ENCODE measurements at regions not wholly inside any gene's neighbourhood (a gene's known extent, or its start where the extent isn't known, plus 50 kb on each side); places are given as distances from the start of the nearest gene placed in this dataset.

DNA sequence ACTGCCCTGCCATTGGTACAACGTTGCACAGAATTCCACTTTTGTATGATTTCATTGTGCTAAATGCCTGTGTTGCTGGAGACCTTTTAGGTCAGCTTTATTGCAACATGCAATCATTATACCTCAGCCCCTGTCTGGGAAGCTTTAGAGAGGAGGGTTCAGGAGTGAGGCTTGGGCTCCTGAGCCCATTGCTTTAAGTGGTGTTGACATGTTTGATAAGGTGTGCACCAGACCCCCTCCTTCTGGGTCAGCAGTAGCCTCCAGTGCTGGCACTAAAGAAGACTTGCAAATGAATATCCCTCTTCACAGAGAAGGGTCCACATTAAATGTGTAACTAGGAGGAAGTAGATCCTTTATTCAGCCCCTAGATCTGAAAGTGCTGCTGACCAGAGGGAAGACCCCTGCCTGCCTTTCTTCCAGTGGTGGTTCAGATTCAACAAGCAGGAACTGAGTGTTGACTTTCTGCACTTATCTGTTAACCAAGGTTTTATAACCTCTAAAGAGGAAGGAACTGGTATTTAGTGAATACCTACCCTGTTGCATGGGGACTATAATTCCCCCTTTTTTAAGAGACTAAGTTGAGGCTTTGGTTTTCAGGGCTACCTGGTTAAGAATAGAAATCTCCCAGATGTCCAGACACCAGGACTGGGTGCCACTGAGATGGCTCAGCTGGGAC is 369.4 kb upstream of the IGFBP3 start:
- TF ChIP-seq GATA2 (IDR thresholded peaks at IDR 0.05; ENCODE audit: low read depth, low read length) (no peak), GATA3 (IDR thresholded peaks at IDR 0.05; ENCODE audit: low read depth, low read length) (no peak)

Data from SH-SY5Y (cell line).